Lower leg skin (tissue), 3 donors: ENCODE measurements at regions not wholly inside any gene's neighbourhood (a gene's known extent, or its start where the extent isn't known, plus 50 kb on each side); places are given as distances from the start of the nearest gene placed in this dataset.

Experiments used
- POLR2A ChIP-seq, 2 donors: fragments of 450-650 bp; IDR thresholded peaks; one replicate each; pipeline ENCODE4 v1.6.1; 2016 to 2017; ENCODE audit warnings: antibody characterized with exemption in 2 of 2, mild to moderate bottlenecking in 1 of 2, moderate library complexity in 1 of 2
- TF ChIP-seq, protein P1 (sequence below), 3 donors: fragments of 450-650 bp; IDR thresholded peaks; one replicate each; pipeline ENCODE4 v1.5.1; 2016; ENCODE audit warnings: antibody characterized with exemption in 3 of 3, mild to moderate bottlenecking in 3 of 3, moderate library complexity in 2 of 3

- no peak for TF ChIP-seq POLR2A (IDR thresholded peaks at IDR 0.05)
- TF ChIP-seq, protein P1, sequence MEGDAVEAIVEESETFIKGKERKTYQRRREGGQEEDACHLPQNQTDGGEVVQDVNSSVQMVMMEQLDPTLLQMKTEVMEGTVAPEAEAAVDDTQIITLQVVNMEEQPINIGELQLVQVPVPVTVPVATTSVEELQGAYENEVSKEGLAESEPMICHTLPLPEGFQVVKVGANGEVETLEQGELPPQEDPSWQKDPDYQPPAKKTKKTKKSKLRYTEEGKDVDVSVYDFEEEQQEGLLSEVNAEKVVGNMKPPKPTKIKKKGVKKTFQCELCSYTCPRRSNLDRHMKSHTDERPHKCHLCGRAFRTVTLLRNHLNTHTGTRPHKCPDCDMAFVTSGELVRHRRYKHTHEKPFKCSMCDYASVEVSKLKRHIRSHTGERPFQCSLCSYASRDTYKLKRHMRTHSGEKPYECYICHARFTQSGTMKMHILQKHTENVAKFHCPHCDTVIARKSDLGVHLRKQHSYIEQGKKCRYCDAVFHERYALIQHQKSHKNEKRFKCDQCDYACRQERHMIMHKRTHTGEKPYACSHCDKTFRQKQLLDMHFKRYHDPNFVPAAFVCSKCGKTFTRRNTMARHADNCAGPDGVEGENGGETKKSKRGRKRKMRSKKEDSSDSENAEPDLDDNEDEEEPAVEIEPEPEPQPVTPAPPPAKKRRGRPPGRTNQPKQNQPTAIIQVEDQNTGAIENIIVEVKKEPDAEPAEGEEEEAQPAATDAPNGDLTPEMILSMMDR (IDR thresholded peaks at IDR 0.05), result no peak
These were observed 114.1 kb downstream of the SLC16A9 start for GRCh38 chr10:59595593-59595992.
